PC-3 (cell line): ENCODE measurements at regions not wholly inside any gene's neighbourhood (a gene's known extent, or its start where the extent isn't known, plus 50 kb on each side); places are given as distances from the start of the nearest gene placed in this dataset.

Experiments
- EZH2 ChIP-seq: fragments of 300-600 bp; sonication (generic); IDR thresholded peaks from one replicate; pipeline ENCODE4 v1.6.1; 2017; ENCODE audit warnings: antibody characterized with exemption, mild to moderate bottlenecking, low read length; ENCODE audit not compliant: unreplicated experiment
- TF ChIP-seq, protein P1 (sequence below): fragments of 300-600 bp; sonication (generic); conservative IDR thresholded peaks from 2 replicates; pipeline ENCODE4 v1.5.1; 2017; ENCODE audit warnings: antibody characterized with exemption, low read depth, mild to moderate bottlenecking, low read length

DNA sequence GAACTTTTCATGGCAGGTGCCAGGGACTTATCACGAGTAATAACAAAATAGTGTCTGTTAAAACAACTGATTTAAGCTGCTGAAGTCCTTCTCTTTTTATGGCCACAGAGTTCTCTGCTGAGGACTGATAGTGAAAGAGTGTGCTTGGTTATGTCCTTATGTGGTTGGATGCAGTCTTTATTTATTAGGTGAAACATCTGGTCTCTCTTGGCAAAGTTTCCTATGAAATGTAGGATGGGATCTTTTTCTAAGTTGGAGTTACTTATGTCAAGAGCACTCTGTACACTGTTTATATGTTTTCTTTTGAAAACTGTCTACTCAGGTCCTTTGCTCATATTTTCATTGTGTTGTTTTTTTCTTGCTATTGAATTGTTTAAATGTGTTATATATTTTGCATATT lies 1816.1 kb upstream of the C9orf72 start:
- TF ChIP-seq, protein P1, sequence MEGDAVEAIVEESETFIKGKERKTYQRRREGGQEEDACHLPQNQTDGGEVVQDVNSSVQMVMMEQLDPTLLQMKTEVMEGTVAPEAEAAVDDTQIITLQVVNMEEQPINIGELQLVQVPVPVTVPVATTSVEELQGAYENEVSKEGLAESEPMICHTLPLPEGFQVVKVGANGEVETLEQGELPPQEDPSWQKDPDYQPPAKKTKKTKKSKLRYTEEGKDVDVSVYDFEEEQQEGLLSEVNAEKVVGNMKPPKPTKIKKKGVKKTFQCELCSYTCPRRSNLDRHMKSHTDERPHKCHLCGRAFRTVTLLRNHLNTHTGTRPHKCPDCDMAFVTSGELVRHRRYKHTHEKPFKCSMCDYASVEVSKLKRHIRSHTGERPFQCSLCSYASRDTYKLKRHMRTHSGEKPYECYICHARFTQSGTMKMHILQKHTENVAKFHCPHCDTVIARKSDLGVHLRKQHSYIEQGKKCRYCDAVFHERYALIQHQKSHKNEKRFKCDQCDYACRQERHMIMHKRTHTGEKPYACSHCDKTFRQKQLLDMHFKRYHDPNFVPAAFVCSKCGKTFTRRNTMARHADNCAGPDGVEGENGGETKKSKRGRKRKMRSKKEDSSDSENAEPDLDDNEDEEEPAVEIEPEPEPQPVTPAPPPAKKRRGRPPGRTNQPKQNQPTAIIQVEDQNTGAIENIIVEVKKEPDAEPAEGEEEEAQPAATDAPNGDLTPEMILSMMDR = no peak
- TF ChIP-seq EZH2 = no peak
